HG03064 (cell line): ENCODE measurements at regions not wholly inside any gene's neighbourhood (a gene's known extent, or its start where the extent isn't known, plus 50 kb on each side); places are given as distances from the start of the nearest gene placed in this dataset.
"Not testable (repeated sequence)": the region's sequence is repeated elsewhere in the genome, so short reads cannot be mapped to it uniquely, and the experiment has no call there.

Experiments used
- ATAC-seq: cut with Tn5 transposase; IDR thresholded peaks from one replicate; pipeline ENCODE4 v1.9.1; 2021; ENCODE audit warnings: low read depth; ENCODE audit not compliant: unreplicated experiment

GRCh38 chr5:63128761-63129160, 550.1 kb downstream of the LRRC70 start:
- no peak for ATAC-seq

- no peak for ATAC-seq
Observed at GRCh38 chr5:63128018-63128417, 549.4 kb downstream of the LRRC70 start.

DNA sequence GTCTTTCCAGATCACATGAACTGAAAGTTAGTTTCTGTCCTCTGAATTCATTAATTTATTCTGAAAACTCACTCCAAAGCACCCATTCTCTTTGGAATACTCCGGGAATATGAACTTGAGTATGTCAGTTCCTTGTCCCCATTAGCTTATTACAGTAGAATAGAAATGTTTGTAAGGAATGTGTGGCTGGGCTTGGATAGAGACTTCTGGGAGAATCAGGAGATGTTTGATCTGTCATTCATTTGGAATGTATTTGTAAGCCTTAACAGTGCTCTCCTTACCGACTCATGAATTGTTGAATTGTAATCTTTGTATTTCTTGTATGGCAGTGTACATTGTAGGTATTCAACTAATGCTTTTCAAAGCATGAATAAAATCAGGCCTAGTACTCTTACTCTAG, 548.4 kb downstream of the LRRC70 start:
- ATAC-seq = no peak

- no peak for ATAC-seq
Observed at GRCh38 chr5:63125862-63126261, 547.2 kb downstream of the LRRC70 start.

GRCh38 chr5:63125392-63125791, 546.8 kb downstream of the LRRC70 start:
- no peak for ATAC-seq

- ATAC-seq = no peak
Observed at GRCh38 chr5:63124266-63124665, 545.6 kb downstream of the LRRC70 start.

DNA sequence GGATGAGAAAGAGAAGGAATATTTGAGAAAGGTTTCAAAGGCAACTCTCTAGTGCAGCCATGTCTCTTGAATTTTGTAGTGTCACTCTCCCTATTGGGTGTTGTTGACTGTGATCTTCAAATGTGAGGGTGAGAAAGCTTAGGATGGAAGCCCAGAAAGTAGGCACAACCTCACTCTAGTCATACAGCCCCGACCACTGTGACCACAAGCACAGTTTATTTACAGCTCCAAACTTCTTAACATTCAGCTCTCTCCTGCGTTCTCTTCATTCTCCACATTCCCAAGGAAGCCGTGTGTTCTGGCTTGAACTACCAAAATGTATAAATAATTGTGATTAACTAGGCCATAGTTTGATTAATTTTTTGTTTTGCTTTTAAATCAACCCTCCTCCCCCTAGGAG, 542.9 kb downstream of the LRRC70 start:
- no peak for ATAC-seq

DNA sequence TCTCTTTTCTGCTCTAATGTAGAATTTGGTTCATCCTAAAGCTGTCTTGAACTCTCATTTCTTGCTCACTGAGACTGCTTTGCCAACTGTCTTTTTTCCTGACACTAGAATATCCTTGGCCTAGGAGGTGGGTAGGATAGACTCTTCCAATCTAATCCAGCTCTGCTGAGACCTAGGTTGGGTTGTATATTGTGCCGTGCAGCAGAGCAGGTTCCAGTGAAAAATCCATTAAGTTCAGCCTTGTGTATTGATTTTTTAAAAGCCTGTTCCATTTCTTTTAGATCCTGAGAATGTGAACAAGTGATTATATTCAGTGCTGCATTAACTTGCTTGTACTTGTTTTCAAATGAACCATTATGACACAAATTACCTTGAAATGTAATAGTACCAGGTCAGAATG, 539.6 kb downstream of the LRRC70 start:
- no peak for ATAC-seq

DNA sequence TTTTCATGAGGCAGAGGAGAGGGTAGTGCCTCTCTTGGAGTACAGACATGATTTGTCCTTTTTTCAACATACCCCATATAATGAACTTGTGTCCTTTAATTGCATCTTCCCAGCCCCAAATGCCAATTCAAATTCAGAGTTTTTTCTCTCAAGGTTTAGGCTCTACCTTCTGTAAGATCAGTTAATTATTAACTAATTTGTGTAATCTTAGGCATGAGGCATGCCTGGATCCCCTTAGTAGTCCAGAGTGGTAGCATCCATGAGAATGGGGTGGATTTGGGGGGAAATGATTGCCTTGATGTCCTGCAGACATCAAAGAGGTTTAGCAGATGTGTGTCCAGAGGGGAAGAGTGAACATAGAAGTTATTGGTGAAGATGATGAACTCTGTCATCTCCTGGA, 533.3 kb downstream of the LRRC70 start:
- ATAC-seq = no peak

DNA sequence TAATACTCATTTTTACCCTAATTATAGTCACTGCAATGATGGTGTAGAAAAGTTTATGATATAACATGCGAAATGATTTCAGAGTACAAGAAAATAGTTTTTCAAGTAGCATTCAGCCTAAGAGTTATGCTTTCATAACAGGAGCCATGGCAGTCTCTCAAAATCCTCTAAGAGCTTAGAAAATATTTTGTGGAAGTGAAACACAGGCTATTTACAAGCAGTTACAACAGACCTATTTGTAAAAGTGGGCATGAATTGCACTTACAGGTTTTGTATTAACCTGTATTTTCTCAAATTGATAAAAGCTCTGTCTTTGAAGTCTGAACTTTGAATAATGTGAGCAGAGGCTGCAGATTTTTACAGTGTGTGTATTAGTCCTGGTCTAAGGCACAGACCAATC, 523.3 kb downstream of the LRRC70 start:
- ATAC-seq = no peak

DNA sequence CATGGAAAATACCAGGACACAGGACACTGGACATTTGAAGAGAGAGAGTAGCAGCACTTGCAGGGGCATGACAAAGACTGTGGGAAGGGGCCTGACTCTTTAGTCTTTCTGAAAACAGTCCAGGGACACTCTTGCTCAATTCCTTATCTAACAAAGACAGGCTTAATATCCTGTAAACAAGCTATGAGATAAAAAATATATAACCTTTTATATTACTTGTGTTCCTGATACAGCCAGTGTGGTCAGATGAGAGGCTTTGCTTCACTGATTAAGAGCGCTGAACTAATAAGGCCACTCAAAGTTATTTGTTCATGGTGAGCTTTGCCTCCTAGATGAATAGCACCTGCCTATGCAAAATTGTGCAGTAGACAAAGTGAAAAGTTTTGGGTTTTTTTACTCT, 518.7 kb downstream of the LRRC70 start:
- ATAC-seq = no peak

- no peak for ATAC-seq
Observed at GRCh38 chr5:63094730-63095129, 516.1 kb downstream of the LRRC70 start.

- no peak for ATAC-seq
Observed at GRCh38 chr5:63089147-63089546, 510.5 kb downstream of the LRRC70 start.

GRCh38 chr5:63085561-63085960, 506.9 kb downstream of the LRRC70 start:
- no peak for ATAC-seq

- not testable (repeated sequence) for ATAC-seq
Observed at GRCh38 chr5:63083689-63084088, 505.1 kb downstream of the LRRC70 start.

- ATAC-seq = no peak
Observed at GRCh38 chr5:63081402-63081801, 502.8 kb downstream of the LRRC70 start.

- no peak for ATAC-seq
Observed at GRCh38 chr5:63070001-63070400, 491.4 kb downstream of the LRRC70 start.

GRCh38 chr5:63055421-63055820, 476.8 kb downstream of the LRRC70 start:
- no peak for ATAC-seq

- ATAC-seq = no peak
Observed at GRCh38 chr5:63053019-63053638, 474.5 kb downstream of the LRRC70 start.

- no peak for ATAC-seq
Observed at GRCh38 chr5:63050916-63051315, 472.3 kb downstream of the LRRC70 start.

DNA sequence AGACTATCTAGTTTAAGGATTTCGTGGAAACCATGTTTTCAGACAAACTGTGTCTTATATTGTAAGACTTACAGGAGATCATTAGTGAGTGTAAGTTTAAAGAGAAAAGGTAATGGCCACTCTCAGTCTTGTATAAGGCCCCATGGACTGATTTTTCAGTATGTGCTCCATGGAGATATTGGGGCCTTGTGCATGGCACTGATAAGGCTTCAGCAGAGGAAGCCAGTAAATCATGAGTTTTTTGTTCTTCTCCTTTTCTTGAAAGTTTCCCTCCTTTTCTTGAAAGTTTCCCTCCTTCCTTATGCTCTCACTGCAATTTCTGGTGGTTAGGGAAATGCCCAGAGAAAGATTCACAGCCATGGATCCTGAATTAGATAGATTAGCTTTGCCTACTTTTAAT, 471.3 kb downstream of the LRRC70 start:
- no peak for ATAC-seq

DNA sequence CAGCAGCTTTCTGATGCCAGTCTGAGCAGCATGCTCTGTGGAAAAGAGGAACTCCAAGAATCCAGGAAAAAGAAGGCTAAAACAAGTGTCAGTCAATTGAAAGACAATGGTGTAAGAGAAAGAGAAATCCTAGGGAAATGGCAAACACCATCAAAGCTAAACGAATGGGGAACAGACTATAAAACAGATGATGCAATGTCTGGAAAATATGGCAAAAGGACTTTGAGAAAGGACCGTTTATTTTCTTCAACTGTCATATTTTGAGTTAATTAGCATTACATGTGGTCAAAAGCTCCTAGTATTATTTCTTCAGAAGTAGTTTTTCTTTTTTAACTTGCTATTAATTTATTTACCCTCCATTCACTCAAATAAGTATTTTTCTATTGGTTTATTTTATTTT, 465.2 kb downstream of the LRRC70 start:
- ATAC-seq = no peak

- ATAC-seq = no peak
Observed at GRCh38 chr5:63032343-63032742, 453.7 kb downstream of the LRRC70 start.
